Right lobe of liver (tissue), 6 donors: ENCODE measurements at regions not wholly inside any gene's neighbourhood (a gene's known extent, or its start where the extent isn't known, plus 50 kb on each side); places are given as distances from the start of the nearest gene placed in this dataset.

ENCODE experiments used
- ATAC-seq, 4 donors: fragments of 200-7000 bp; cut with Tn5 transposase; one replicate each; pipeline ENCODE4 v1.9.1; 2020; ENCODE audit warnings: mild to moderate bottlenecking in 4 of 4, moderate library complexity in 4 of 4
- DNase-seq, 3 donors: peaks; one replicate each; pipeline ENCODE4 v3.0.0-alpha.2; 2020
- H3K27ac ChIP-seq, 3 donors: fragments of 200-600 bp; one replicate each; pipeline ENCODE4 v1.8.0; 2022
- H3K27me3 ChIP-seq, 2 donors: fragments of 200-600 bp; one replicate each; pipeline ENCODE4 v1.8.0; 2022
- H3K36me3 ChIP-seq, 4 donors: fragments of 200-600 bp; sonication (generic) in 1 of 4; one replicate each; pipeline versions ENCODE4 v1.5.1 to v1.8.0; 2017 to 2022; ENCODE audit warnings: control low read depth in 1 of 4
- H3K4me1 ChIP-seq, 4 donors: fragments of 200-600 bp; sonication (generic) in 1 of 4; one replicate each; pipeline versions ENCODE4 v1.5.1 to v1.8.0; 2017 to 2022; ENCODE audit warnings: control low read depth in 1 of 4
- H3K4me3 ChIP-seq, 3 donors: fragments of 200-600 bp; one replicate each; pipeline ENCODE4 v1.8.0; 2022
- H3K9me3 ChIP-seq, 4 donors: fragments of 200-600 bp; sonication (generic) in 1 of 4; one replicate each; pipeline versions ENCODE4 v1.5.1 to v1.8.0; 2017 to 2022; ENCODE audit warnings: control low read depth in 1 of 4
- CTCF ChIP-seq, 4 donors: fragments of 200-600 bp in 3 of 4; fragments of 450-650 bp in 1 of 4; IDR thresholded peaks; one replicate each; pipeline versions ENCODE4 v1.5.1 to v1.8.0; 2016 to 2022; ENCODE audit warnings: antibody characterized with exemption in 4 of 4, mild to moderate bottlenecking in 2 of 4
- POLR2A ChIP-seq: fragments of 450-650 bp; IDR thresholded peaks from one replicate; pipeline ENCODE4 v1.6.1; 2017; ENCODE audit warnings: antibody characterized with exemption, mild to moderate bottlenecking
- WGBS: methylation state at CpG from one replicate; pipeline ENCODE4 v1.1.6; 2018; ENCODE audit warnings: low coverage, low lambda C conversion rate; ENCODE audit not compliant: insufficient coverage; ENCODE audit errors: missing lambda C conversion rate; 5-methylcytosine and 5-hydroxymethylcytosine counted together
- intact Hi-C, 2 donors: fragments of 100-400 bp; cut with DNase I; formaldehyde crosslinking; loops; one replicate each; pipeline versions ENCODE4 v1.11.2 to v1.14.1; 2022
- donor health status: DM: no; HTN: yes; CAD: no.
- donor health status: DM: no; HTN: no; CAD: no.
- donor health status: DM: no; HTN: no; CAD: no.
- donor health status: DM: no; HTN: yes; CAD: no.
- donor health status: DM: no; HTN: yes; CAD: no.

GRCh38 chr16:77059446-77059845 is 131.5 kb upstream of the MON1B start:
- intact Hi-C loops: no loop called here
- H3K27ac ChIP-seq: no peak overlapping the region
- H3K9me3 ChIP-seq: no peaks in the 10 kb centered on the region
- ATAC-seq: peak in 1 of 4 donors; percentile 18
- H3K4me1 ChIP-seq: no peaks in the 10 kb centered on the region
- no peaks in the 10 kb centered on the region for H3K36me3 ChIP-seq
- no peak overlapping the region for H3K4me3 ChIP-seq
- TF ChIP-seq CTCF (IDR thresholded peaks at IDR 0.05) (no peak), POLR2A (no peak)
- no peaks in the 10 kb centered on the region for H3K27me3 ChIP-seq
- no peak for DNase-seq

- WGBS: 80% methylated on average over 1 of the region's 1 CpG
These were observed 130.4 kb upstream of the MON1B start for GRCh38 chr16:77060614-77061013.

GRCh38 chr16:77062878-77063675 is 127.9 kb upstream of the MON1B start:
- DNase-seq: peak in 1 of 3 donors; percentile 22
- 40% methylated on average over 11 of the region's 11 CpGs for WGBS
- intact Hi-C loops: no loop called here
- Histone ChIP-seq H3K27me3 (no peaks in the 10 kb centered on the region), H3K4me3 (no peak overlapping the region), H3K27ac (no peak overlapping the region), H3K9me3 (no peaks in the 10 kb centered on the region), H3K36me3 (no peaks in the 10 kb centered on the region), H3K4me1 (no peaks in the 10 kb centered on the region)
- TF ChIP-seq POLR2A (no peak), CTCF (IDR thresholded peaks at IDR 0.05) (no peak)
- ATAC-seq: peak; percentile 53 to 79 (median 64)

More at GRCh38 chr16:77060614-77061013, 130.4 kb upstream of the MON1B start:
- Histone ChIP-seq H3K4me1 (no peaks in the 10 kb centered on the region), H3K36me3 (no peaks in the 10 kb centered on the region), H3K27ac (no peak overlapping the region), H3K9me3 (no peaks in the 10 kb centered on the region), H3K4me3 (no peak overlapping the region), H3K27me3 (no peaks in the 10 kb centered on the region)
- DNase-seq: no peak
- no peak for ATAC-seq
- intact Hi-C loops: no loop called here
- TF ChIP-seq POLR2A (no peak), CTCF (IDR thresholded peaks at IDR 0.05) (no peak)

GRCh38 chr16:77063676-77064016 is 127.3 kb upstream of the MON1B start:
- H3K9me3 ChIP-seq: no peaks in the 10 kb centered on the region
- intact Hi-C loops: no loop called here
- H3K27me3 ChIP-seq: no peaks in the 10 kb centered on the region
- H3K27ac ChIP-seq: no peak overlapping the region
- H3K36me3 ChIP-seq: no peaks in the 10 kb centered on the region
- no peak for TF ChIP-seq POLR2A
- no peak for TF ChIP-seq CTCF (IDR thresholded peaks at IDR 0.05)
- DNase-seq (no peak), ATAC-seq (no peak)
- H3K4me3 ChIP-seq: no peak overlapping the region
- 10% methylated on average over 1 of the region's 1 CpG for WGBS
- no peaks in the 10 kb centered on the region for H3K4me1 ChIP-seq
